GM13977 (cell line): ENCODE measurements at regions not wholly inside any gene's neighbourhood (a gene's known extent, or its start where the extent isn't known, plus 50 kb on each side); places are given as distances from the start of the nearest gene placed in this dataset.

ENCODE experiments used
- DNase-seq: peaks from one replicate; pipeline ENCODE4 v3.0.0; 2012; ENCODE audit warnings: low spot score
- in situ Hi-C: fragments of 300-500 bp; cut with MboI; formaldehyde crosslinking; loops from one replicate; pipeline ENCODE4 v1.12.0; 2022; ENCODE audit warnings: low sequenced_read_pairs, low pct_unique_long_range_greater_than_20kb, mixed read lengths, inconsistent platforms; ENCODE audit not compliant: unreplicated experiment
- TF ChIP-seq, protein P1 (sequence below): IDR thresholded peaks from 2 replicates; pipeline ENCODE4 v1.5.1; 2012; ENCODE audit warnings: mild to moderate bottlenecking, control low read depth; ENCODE audit not compliant: insufficient read depth; ENCODE audit errors: extremely low read depth, missing control alignments

DNA sequence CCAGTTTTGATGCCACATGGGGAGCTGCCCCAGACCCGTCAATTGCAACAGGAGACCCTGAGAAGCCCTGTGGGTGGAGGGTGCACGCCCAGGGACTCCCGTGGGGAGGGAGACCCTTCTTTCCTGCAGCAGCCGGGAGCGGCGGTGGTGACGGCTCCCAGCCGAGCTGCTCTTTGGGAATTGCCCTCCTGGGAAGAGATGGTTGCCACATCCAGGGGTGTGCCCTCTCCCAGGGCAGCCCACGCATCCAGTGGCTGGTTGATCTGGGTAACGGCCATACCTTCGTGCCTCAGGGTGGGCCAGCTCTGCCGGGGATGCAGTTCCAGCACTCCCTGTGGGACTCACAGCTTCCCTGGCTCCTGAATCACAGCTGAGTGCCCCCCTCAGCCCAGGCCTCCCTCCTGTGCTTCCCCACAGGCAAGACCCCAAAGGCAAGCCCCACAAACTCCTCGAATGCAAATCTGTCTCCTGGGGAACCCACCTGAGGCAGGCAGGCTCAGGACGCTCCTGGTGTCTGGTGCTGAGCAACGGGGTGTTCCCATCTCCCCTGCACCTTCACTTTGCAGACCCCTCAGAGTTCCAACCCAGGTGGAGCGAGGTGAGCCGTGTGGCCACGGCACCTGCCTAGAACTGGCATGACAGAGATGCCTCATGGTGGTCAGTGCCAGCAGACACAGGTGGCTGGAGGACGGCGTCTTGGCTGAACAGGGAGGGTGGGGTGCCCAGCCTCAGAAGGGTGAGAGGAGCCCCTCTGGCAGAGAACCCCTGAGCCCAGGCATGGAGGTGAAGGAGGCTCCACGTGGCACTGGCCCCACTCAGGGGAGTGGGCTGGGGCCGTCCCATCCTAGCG is 1027.4 kb downstream of the BRD1 start:
- in situ Hi-C loops = no loop called here
- TF ChIP-seq, protein P1, sequence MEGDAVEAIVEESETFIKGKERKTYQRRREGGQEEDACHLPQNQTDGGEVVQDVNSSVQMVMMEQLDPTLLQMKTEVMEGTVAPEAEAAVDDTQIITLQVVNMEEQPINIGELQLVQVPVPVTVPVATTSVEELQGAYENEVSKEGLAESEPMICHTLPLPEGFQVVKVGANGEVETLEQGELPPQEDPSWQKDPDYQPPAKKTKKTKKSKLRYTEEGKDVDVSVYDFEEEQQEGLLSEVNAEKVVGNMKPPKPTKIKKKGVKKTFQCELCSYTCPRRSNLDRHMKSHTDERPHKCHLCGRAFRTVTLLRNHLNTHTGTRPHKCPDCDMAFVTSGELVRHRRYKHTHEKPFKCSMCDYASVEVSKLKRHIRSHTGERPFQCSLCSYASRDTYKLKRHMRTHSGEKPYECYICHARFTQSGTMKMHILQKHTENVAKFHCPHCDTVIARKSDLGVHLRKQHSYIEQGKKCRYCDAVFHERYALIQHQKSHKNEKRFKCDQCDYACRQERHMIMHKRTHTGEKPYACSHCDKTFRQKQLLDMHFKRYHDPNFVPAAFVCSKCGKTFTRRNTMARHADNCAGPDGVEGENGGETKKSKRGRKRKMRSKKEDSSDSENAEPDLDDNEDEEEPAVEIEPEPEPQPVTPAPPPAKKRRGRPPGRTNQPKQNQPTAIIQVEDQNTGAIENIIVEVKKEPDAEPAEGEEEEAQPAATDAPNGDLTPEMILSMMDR = no peak
- DNase-seq = no peak

DNA sequence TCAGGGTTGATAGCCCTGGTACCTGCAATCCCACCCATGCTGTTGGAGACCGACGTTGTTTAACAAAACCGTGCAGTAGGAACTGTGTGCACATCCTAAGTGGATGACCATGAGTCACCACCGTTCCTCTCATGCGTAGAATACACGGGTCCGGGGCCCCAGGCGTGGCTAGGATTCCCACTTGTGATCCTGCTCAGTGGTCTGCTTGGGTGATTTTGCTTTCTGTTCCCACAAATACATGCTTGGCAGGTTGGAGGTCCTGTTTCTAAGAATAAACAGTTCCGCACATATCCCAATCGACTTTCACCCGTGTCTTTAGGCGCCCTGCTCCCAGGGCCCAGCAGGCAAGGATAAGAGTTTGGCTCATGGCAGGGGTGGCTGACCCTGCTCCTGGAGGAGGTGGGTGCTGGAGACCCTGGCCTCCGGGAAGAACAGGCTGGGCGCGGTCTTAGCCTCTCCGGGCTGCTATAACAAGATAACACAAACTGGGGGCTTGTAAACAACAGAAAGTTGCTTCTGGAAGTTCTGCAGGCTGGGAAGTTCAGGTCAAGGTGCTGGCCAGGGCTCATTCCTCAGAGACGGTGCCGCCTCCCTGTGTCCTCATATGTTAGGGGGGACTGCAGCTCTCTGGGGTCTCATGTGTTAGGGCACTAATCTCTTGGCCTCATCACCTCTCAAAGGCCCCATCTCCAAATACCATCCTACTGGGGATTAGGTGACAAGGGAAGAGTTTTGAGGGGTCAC is 1028.3 kb downstream of the BRD1 start:
- in situ Hi-C loops = no loop called here
- DNase-seq = no peak
- TF ChIP-seq, protein P1 = no peak

DNA sequence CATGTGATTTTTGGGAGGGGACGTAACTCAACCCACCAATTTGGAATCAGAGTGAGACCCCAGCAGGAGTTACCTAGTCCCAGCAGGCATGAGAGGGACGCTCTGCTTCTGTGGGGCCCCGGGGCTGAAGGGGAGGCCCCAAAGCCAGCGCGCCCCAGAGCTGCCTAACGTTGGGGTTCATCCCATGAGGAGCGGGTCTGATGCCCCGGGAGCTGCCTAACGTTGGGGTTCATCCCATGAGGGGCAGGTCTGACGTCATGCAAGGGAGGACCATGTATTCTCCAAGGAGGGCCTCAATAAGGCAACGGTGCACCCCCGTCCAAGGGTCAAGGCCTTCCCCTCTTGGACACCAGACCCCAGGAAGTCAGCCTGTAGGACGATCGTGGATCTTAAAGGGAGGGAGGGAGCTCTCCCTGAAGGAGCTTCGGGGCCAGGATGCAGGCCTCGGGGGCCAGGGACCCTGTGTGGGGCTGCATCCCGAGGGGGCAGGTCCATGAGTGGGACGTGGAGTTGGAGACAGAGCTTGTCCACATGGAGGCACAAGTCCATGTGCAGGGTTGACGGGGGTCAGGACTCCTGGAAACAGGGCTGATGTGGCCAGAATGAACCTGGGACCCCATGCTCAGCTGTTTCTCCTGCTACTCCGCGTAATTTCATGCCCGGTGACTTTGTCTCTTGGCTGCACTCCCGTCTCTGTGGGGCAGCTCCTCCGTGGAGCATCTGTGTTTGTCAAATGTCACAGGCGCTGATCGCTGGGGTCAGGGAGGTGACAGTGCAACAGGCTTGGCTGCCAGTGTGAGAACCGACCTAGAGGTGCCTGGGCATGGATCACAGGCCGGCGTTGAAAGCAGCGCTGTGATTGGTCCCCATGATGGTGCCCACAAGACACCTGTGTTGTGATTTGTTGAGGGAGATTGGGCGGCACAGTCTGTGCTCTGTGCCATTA is 1029.1 kb downstream of the BRD1 start:
- DNase-seq = no peak
- in situ Hi-C loops = no loop called here
- TF ChIP-seq, protein P1 = no peak

DNA sequence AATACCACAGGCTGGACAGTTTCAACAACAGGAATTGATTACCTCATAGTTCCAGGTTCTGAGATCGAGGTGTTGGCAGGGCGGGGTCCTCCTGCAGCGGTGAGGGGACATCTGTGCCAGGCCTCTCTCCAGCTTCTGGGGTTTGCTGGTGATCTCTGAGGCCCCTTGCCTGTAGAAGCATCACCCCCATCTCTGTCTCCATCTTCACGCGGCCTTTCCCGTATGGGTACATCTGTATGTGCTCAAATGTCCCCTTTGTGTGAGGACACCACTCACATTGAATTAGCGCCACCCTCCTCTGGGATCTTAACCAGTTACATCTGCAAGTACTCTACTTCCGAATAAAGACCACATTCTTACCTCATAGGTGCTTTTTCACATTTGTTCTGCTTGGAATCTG is 1029.9 kb downstream of the BRD1 start:
- DNase-seq = no peak
- in situ Hi-C loops = no loop called here
- TF ChIP-seq, protein P1 = no peak

DNA sequence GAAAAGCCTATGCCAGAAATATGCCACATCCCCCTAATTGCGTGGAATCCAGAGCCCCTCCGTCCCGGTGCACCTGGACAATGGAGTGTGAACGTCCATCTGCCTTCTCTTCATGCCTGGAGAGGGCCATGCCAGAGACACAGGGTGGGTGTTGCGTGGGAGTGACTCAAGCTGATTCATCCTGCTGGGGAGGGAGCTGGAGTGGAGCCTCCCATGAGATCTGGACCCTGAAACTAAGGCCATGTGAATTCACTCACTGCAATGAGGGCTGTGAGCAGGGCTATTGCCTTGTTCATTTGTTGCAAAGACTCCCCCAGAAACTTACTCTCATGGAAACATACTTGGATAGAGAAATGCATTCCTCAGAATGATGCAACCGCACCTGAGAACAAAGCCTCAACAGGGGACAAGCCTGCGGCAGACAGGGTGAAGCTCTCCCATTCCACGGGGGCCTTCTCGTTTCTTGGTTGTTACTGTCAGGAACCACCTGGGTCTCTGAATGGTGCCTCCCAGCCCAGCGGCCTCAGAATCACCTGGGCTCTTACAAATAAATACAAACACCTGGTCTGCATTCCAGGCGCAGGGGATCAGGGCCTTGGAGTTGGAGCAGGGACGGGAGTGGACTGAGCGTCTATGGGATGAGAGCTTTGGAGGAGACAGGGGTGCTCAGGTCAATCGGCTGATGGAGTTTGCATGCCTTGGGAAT is 1031.2 kb downstream of the BRD1 start:
- TF ChIP-seq, protein P1 = no peak
- no peak for DNase-seq
- in situ Hi-C loops = no loop called here
